GM23248 (cell line): ENCODE measurements at regions not wholly inside any gene's neighbourhood (a gene's known extent, or its start where the extent isn't known, plus 50 kb on each side); places are given as distances from the start of the nearest gene placed in this dataset.
"Not testable (repeated sequence)": the region's sequence is repeated elsewhere in the genome, so short reads cannot be mapped to it uniquely, and the experiment has no call there.

Experiments used
- DNase-seq: peaks from one replicate; pipeline ENCODE4 v3.0.0-alpha.2; 2015
- H2AFZ ChIP-seq: fragments of 200-600 bp; sonication (generic); 2 replicates; pipeline ENCODE4 v1.6.1; 2016; ENCODE audit warnings: antibody characterized with exemption
- H3F3A ChIP-seq: fragments of 200-600 bp; sonication (generic); 2 replicates; pipeline ENCODE4 v1.6.1; 2016; ENCODE audit warnings: mild to moderate bottlenecking, antibody characterized with exemption, mixed run types; ENCODE audit not compliant: insufficient read depth
- H3K27ac ChIP-seq: fragments of 200-600 bp; sonication (generic); 2 replicates; pipeline ENCODE4 v1.5.1; 2016; ENCODE audit warnings: mild to moderate bottlenecking
- H3K27me3 ChIP-seq: fragments of 200-600 bp; sonication (generic); replicated peaks from 2 replicates; pipeline ENCODE4 v1.6.1; 2016; ENCODE audit warnings: mild to moderate bottlenecking; ENCODE audit not compliant: insufficient read depth
- H3K36me3 ChIP-seq: fragments of 200-600 bp; sonication (generic); 2 replicates; pipeline ENCODE4 v1.6.1; 2016; ENCODE audit warnings: low read depth, mild to moderate bottlenecking
- H3K4me1 ChIP-seq: fragments of 200-600 bp; sonication (generic); 2 replicates; pipeline ENCODE4 v1.6.1; 2016; ENCODE audit warnings: mild to moderate bottlenecking; ENCODE audit not compliant: insufficient read depth
- H3K4me2 ChIP-seq: fragments of 200-600 bp; sonication (generic); one replicate; pipeline ENCODE4 v1.6.1; 2016; ENCODE audit warnings: mild to moderate bottlenecking; ENCODE audit not compliant: unreplicated experiment
- H3K4me3 ChIP-seq: fragments of 200-600 bp; sonication (generic); 2 replicates; pipeline ENCODE4 v1.5.1; 2016; ENCODE audit warnings: mild to moderate bottlenecking
- H3K79me2 ChIP-seq: fragments of 200-600 bp; sonication (generic); 2 replicates; pipeline ENCODE4 v1.6.1; 2016; ENCODE audit warnings: mild to moderate bottlenecking; ENCODE audit not compliant: insufficient read depth
- H3K9ac ChIP-seq: fragments of 200-600 bp; sonication (generic); 2 replicates; pipeline ENCODE4 v1.6.1; 2016; ENCODE audit warnings: mild to moderate bottlenecking
- H3K9me2 ChIP-seq: fragments of 200-600 bp; sonication (generic); 2 replicates; pipeline ENCODE4 v1.6.1; 2016; ENCODE audit warnings: mixed run types, mild to moderate bottlenecking, moderate library complexity; ENCODE audit not compliant: insufficient read depth
- H3K9me3 ChIP-seq: fragments of 200-600 bp; sonication (generic); one replicate; pipeline ENCODE4 v1.6.1; 2017; ENCODE audit warnings: low read depth
- H4K20me1 ChIP-seq: fragments of 200-600 bp; sonication (generic); 2 replicates; pipeline ENCODE4 v1.6.0; 2016; ENCODE audit not compliant: insufficient read depth
- EZH2 ChIP-seq: fragments of 200-600 bp; sonication (generic); IDR thresholded peaks from 2 replicates; pipeline ENCODE4 v1.6.1; 2018; ENCODE audit warnings: antibody characterized with exemption, mild to moderate bottlenecking; ENCODE audit not compliant: insufficient read depth, poor library complexity, severe bottlenecking
- EZH2phosphoT487 ChIP-seq: fragments of 200-600 bp; sonication (generic); IDR thresholded peaks from 2 replicates; pipeline ENCODE4 v1.6.1; 2018; ENCODE audit warnings: antibody characterized with exemption, moderate library complexity, mild to moderate bottlenecking, low read depth; ENCODE audit not compliant: insufficient read depth
- WGBS, 2 experiments: methylation state at CpG; one replicate each; pipeline ENCODE4 v1.1.6; 2015 to 2017; ENCODE audit warnings: low lambda C conversion rate in 2 of 2, low coverage in 1 of 2; ENCODE audit errors: missing lambda C conversion rate in 2 of 2; 5-methylcytosine and 5-hydroxymethylcytosine counted together
- in situ Hi-C: fragments of 300-500 bp; cut with MboI; formaldehyde crosslinking; loops from 2 replicates; pipeline ENCODE4 v1.15.0; 2020

GRCh38 chr14:89093083-89093730, 268.8 kb downstream of the TTC8 start:
- no peaks in the 10 kb centered on the region for H4K20me1 ChIP-seq
- H2AFZ ChIP-seq = no peak overlapping the region
- in situ Hi-C loops = no loop called here
- H3K79me2 ChIP-seq = no peaks in the 10 kb centered on the region
- H3K36me3 ChIP-seq = no peaks in the 10 kb centered on the region
- no peaks in the 10 kb centered on the region for H3K9me3 ChIP-seq
- no peak overlapping the region for H3K9ac ChIP-seq
- H3F3A ChIP-seq = no peaks in the 10 kb centered on the region
- H3K27me3 ChIP-seq = 0 out of 2 replicates have a peak, but pooled peaks cover 2% of the 10 kb centered on the region
- WGBS, 2 experiments = 43 to 44% methylated on average over 3 of the region's 3 CpGs
- no peak for TF ChIP-seq EZH2
- H3K27ac ChIP-seq = no peak overlapping the region
- no peaks in the 10 kb centered on the region for H3K9me2 ChIP-seq
- DNase-seq = peak; percentile 11
- H3K4me3 ChIP-seq = no peak overlapping the region
- H3K4me1 ChIP-seq = no peaks in the 10 kb centered on the region
- no peak overlapping the region for H3K4me2 ChIP-seq

GRCh38 chr14:89095036-89095435, 270.6 kb downstream of the TTC8 start:
- TF ChIP-seq EZH2 (no peak), EZH2phosphoT487 (no peak)
- no peaks in the 10 kb centered on the region for H3K9me2 ChIP-seq
- H3K36me3 ChIP-seq = no peaks in the 10 kb centered on the region
- H3K4me2 ChIP-seq = no peak overlapping the region
- no peaks in the 10 kb centered on the region for H3K79me2 ChIP-seq
- no peak overlapping the region for H2AFZ ChIP-seq
- DNase-seq = no peak
- no peak overlapping the region for H3K27ac ChIP-seq
- in situ Hi-C loops = no loop called here
- H3K9ac ChIP-seq = no peak overlapping the region
- H3K4me1 ChIP-seq = no peaks in the 10 kb centered on the region
- no peaks in the 10 kb centered on the region for H3K9me3 ChIP-seq
- no peaks in the 10 kb centered on the region for H3F3A ChIP-seq
- no peak overlapping the region for H3K4me3 ChIP-seq
- H4K20me1 ChIP-seq = no peaks in the 10 kb centered on the region
- 0 to 5% methylated on average over 1 of the region's 1 CpG for whole genome bisulfite sequencing, 2 experiments
- H3K27me3 ChIP-seq = 0 out of 2 replicates have a peak, but pooled peaks cover 6% of the 10 kb centered on the region

- Histone ChIP-seq H3K79me2 (no peaks in the 10 kb centered on the region), H3K4me1 (no peaks in the 10 kb centered on the region), H4K20me1 (no peaks in the 10 kb centered on the region), H3K4me2 (no peak overlapping the region), H3K9me3 (no peaks in the 10 kb centered on the region), H3K4me3 (no peak overlapping the region), H3K36me3 (no peaks in the 10 kb centered on the region), H2AFZ (no peak overlapping the region), H3K27me3 (0 out of 2 replicates have a peak, but pooled peaks cover 6% of the 10 kb centered on the region), H3K27ac (no peak overlapping the region), H3K9me2 (no peaks in the 10 kb centered on the region), H3K9ac (no peak overlapping the region), H3F3A (no peaks in the 10 kb centered on the region)
- TF ChIP-seq EZH2 = no peak
- no peak for TF ChIP-seq EZH2phosphoT487
- in situ Hi-C loops = no loop called here
- WGBS, 2 experiments = 42 to 47% methylated on average over 9 of the region's 9 CpGs
- no peak for DNase-seq
Measured at GRCh38 chr14:89096946-89097345, 272.5 kb downstream of the TTC8 start.

GRCh38 chr14:89098254-89098653, 273.8 kb downstream of the TTC8 start:
- H3K9me3 ChIP-seq = no peaks in the 10 kb centered on the region

GRCh38 chr14:89104171-89104817, 279.8 kb downstream of the TTC8 start:
- H2AFZ ChIP-seq, H3K9me2 ChIP-seq, H3K36me3 ChIP-seq, H3K4me2 ChIP-seq, H3F3A ChIP-seq, DNase-seq, H3K27ac ChIP-seq, H3K9me3 ChIP-seq, in situ Hi-C loops, H4K20me1 ChIP-seq, H3K4me1 ChIP-seq, H3K4me3 ChIP-seq, H3K79me2 ChIP-seq, H3K27me3 ChIP-seq, H3K9ac ChIP-seq: not testable (repeated sequence)
- 71 to 73% methylated on average over 10 of the region's 10 CpGs for WGBS, 2 experiments

More at GRCh38 chr14:89098254-89098653, 273.8 kb downstream of the TTC8 start:
- Histone ChIP-seq H3F3A (no peaks in the 10 kb centered on the region), H3K27ac (no peak overlapping the region), H3K4me1 (no peaks in the 10 kb centered on the region), H3K79me2 (no peaks in the 10 kb centered on the region), H3K9me2 (no peaks in the 10 kb centered on the region), H3K4me2 (no peak overlapping the region), H4K20me1 (no peaks in the 10 kb centered on the region), H3K27me3 (0 out of 2 replicates have a peak, but pooled peaks cover 6% of the 10 kb centered on the region), H3K9ac (no peak overlapping the region), H2AFZ (no peak overlapping the region), H3K4me3 (no peak overlapping the region), H3K36me3 (no peaks in the 10 kb centered on the region)
- no peak for TF ChIP-seq EZH2
- TF ChIP-seq EZH2phosphoT487 = no peak
- 3% methylated on average over 2 of the region's 2 CpGs for WGBS, 2 experiments
- in situ Hi-C loops = no loop called here
- no peak for DNase-seq

- DNase-seq, in situ Hi-C loops, H4K20me1 ChIP-seq, H2AFZ ChIP-seq, H3K4me3 ChIP-seq, H3K36me3 ChIP-seq, H3K9me3 ChIP-seq, H3K4me1 ChIP-seq, H3K9ac ChIP-seq, H3K27me3 ChIP-seq, H3K27ac ChIP-seq, H3K79me2 ChIP-seq, H3K9me2 ChIP-seq, H3F3A ChIP-seq, H3K4me2 ChIP-seq: not testable (repeated sequence)
- WGBS, 2 experiments = 68 to 76% methylated on average over 4 of the region's 4 CpGs
Measured at GRCh38 chr14:89104861-89105260, 280.4 kb downstream of the TTC8 start.
